ENCODE measurements at regions not wholly inside any gene's neighbourhood (a gene's known extent, or its start where the extent isn't known, plus 50 kb on each side); places are given as distances from the start of the nearest gene placed in this dataset.

DNA sequence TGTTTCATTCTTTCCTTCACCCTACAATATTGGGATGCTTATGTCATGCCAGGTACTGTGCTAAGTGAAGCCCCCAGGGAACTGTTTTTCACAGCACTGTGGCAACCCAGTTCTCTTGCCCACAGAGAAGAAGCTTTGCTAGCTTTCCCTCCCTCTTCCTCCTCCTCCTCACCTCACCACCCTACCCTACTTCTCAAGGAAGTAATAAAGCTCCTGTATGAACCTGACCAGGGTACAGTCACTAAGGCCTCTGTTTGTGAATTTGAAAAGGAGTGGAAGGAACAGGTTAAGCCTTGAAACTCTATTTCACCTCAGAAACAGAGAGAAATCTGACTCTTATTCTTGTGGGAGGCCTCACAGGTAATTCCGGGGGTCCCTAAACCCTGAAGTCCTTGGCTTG is 219.4 kb upstream of the RADX start:
- no peaks in the 10 kb centered on the region for H3K36me3 ChIP-seq (ENCODE audit: control insufficient read depth in 2 of 2, extremely low read depth in 1 of 2, insufficient read depth in 2 of 2, low read length in 2 of 2)
- intact Hi-C loops (cut with micrococcal nuclease) (no loop called here), dilution Hi-C loops (cut with MboI; ENCODE audit: extremely low pct_ligation_motif_present, low sequenced_read_pairs) (no loop called here)
- no peak for TF ChIP-seq POLR2AphosphoS5 (IDR thresholded peaks at IDR 0.05; ENCODE audit: insufficient read depth, low read depth, low read length)
- no peaks in the 10 kb centered on the region for H3K27me3 ChIP-seq (ENCODE audit: control insufficient read depth in 2 of 2, insufficient read depth in 2 of 2, low read length in 2 of 2)
- ChIA-PET POLR2A (no interaction called here), CTCF (no interaction called here)
- no peaks in the 10 kb centered on the region for H3K4me1 ChIP-seq (ENCODE audit: control insufficient read depth, extremely low read depth, insufficient read depth, low read length)
- no peak overlapping the region for H3K4me3 ChIP-seq (replicated peaks in 1 of 3; ENCODE audit: insufficient read depth in 1 of 3, low read depth in 1 of 3, low read length in 3 of 3)
- H3K27ac ChIP-seq (ENCODE audit: insufficient read depth, low read depth, low read length) = no peak overlapping the region
- H3K9me3 ChIP-seq (replicated peaks; ENCODE audit: control insufficient read depth, insufficient read depth, low read length) = no peaks in the 10 kb centered on the region
- H3K79me2 ChIP-seq (ENCODE audit: control insufficient read depth, insufficient read depth, low read length) = no peaks in the 10 kb centered on the region
- H2AFZ ChIP-seq (ENCODE audit: low read depth, low read length) = no peak overlapping the region
- no peak overlapping the region for H3K9ac ChIP-seq (replicated peaks; ENCODE audit: extremely low read depth, insufficient read depth, low read length)
- H4K20me1 ChIP-seq (replicated peaks; ENCODE audit: control insufficient read depth, extremely low read depth, insufficient read depth, low read length) = no peaks in the 10 kb centered on the region
- no peaks in the 10 kb centered on the region for H3K9me1 ChIP-seq (replicated peaks; ENCODE audit: control insufficient read depth, extremely low read depth, insufficient read depth, low read length)
- no peak overlapping the region for H3K4me2 ChIP-seq (ENCODE audit: insufficient read depth, low read length)
- DNase-seq (ENCODE audit: low read depth, low spot score) = no peak
- FAIRE-seq = no peak
- no TSS peak for BruUV-seq (replicated peaks)

- FAIRE-seq (no peak), DNase-seq (ENCODE audit: low read depth, low spot score) (no peak)
- Histone ChIP-seq H3K9me3 (replicated peaks; ENCODE audit: control insufficient read depth, insufficient read depth, low read length) (no peaks in the 10 kb centered on the region), H3K27me3 (ENCODE audit: control insufficient read depth in 2 of 2, insufficient read depth in 2 of 2, low read length in 2 of 2) (no peaks in the 10 kb centered on the region), H3K79me2 (ENCODE audit: control insufficient read depth, insufficient read depth, low read length) (no peaks in the 10 kb centered on the region), H3K9ac (replicated peaks; ENCODE audit: extremely low read depth, insufficient read depth, low read length) (no peak overlapping the region), H3K4me1 (ENCODE audit: control insufficient read depth, extremely low read depth, insufficient read depth, low read length) (no peaks in the 10 kb centered on the region), H4K20me1 (replicated peaks; ENCODE audit: control insufficient read depth, extremely low read depth, insufficient read depth, low read length) (no peaks in the 10 kb centered on the region), H3K36me3 (ENCODE audit: control insufficient read depth in 2 of 2, extremely low read depth in 1 of 2, insufficient read depth in 2 of 2, low read length in 2 of 2) (no peaks in the 10 kb centered on the region), H2AFZ (ENCODE audit: low read depth, low read length) (no peak overlapping the region), H3K4me2 (ENCODE audit: insufficient read depth, low read length) (no peak overlapping the region), H3K9me1 (replicated peaks; ENCODE audit: control insufficient read depth, extremely low read depth, insufficient read depth, low read length) (no peaks in the 10 kb centered on the region), H3K27ac (ENCODE audit: insufficient read depth, low read depth, low read length) (no peak overlapping the region), H3K4me3 (replicated peaks in 1 of 3; ENCODE audit: insufficient read depth in 1 of 3, low read depth in 1 of 3, low read length in 3 of 3) (no peak overlapping the region)
- BruUV-seq (replicated peaks) = no TSS peak
- intact Hi-C loops (cut with micrococcal nuclease) (no loop called here), dilution Hi-C loops (cut with MboI; ENCODE audit: extremely low pct_ligation_motif_present, low sequenced_read_pairs) (no loop called here)
- ChIA-PET CTCF (no interaction called here), POLR2A (no interaction called here)
- TF ChIP-seq MAX (IDR thresholded peaks at IDR 0.05; ENCODE audit: insufficient read depth, insufficient read length) (no peak), FOS (IDR thresholded peaks at IDR 0.05; ENCODE audit: borderline replicate concordance, insufficient read depth, low read length) (no peak), EZH2 (IDR thresholded peaks at IDR 0.05; ENCODE audit: borderline replicate concordance, low read depth, low read length, severe bottlenecking) (no peak), POLR2AphosphoS5 (IDR thresholded peaks at IDR 0.05; ENCODE audit: insufficient read depth, low read depth, low read length) (no peak), GATA2 (IDR thresholded peaks at IDR 0.05; ENCODE audit: insufficient read depth, insufficient read length, low read depth, low read length) (no peak), POLR2A (IDR thresholded peaks at IDR 0.05; ENCODE audit: low read depth, low read length) (no peak), JUN (IDR thresholded peaks at IDR 0.05; ENCODE audit: borderline replicate concordance, insufficient read depth, insufficient read length, low read depth) (no peak), MYC (IDR thresholded peaks at IDR 0.05; ENCODE audit: low read depth, low read length) (no peak)
- TF ChIP-seq, protein P1, sequence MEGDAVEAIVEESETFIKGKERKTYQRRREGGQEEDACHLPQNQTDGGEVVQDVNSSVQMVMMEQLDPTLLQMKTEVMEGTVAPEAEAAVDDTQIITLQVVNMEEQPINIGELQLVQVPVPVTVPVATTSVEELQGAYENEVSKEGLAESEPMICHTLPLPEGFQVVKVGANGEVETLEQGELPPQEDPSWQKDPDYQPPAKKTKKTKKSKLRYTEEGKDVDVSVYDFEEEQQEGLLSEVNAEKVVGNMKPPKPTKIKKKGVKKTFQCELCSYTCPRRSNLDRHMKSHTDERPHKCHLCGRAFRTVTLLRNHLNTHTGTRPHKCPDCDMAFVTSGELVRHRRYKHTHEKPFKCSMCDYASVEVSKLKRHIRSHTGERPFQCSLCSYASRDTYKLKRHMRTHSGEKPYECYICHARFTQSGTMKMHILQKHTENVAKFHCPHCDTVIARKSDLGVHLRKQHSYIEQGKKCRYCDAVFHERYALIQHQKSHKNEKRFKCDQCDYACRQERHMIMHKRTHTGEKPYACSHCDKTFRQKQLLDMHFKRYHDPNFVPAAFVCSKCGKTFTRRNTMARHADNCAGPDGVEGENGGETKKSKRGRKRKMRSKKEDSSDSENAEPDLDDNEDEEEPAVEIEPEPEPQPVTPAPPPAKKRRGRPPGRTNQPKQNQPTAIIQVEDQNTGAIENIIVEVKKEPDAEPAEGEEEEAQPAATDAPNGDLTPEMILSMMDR (IDR thresholded peaks at IDR 0.05; ENCODE audit: extremely low read depth in 1 of 2, insufficient read depth in 1 of 2, low read depth in 1 of 2, low read length in 2 of 2) = no peak
Measured at GRCh38 chrX:106397788-106398538, 213.8 kb upstream of the RADX start.
